Osteoblast (primary cell): ENCODE measurements at regions not wholly inside any gene's neighbourhood (a gene's known extent, or its start where the extent isn't known, plus 50 kb on each side); places are given as distances from the start of the nearest gene placed in this dataset.
A peak's percentile ranks its signal among the peaks of the same experiment; 100 is the strongest.

ENCODE experiments used
- DNase-seq: peaks from one replicate; pipeline ENCODE4 v3.0.0; 2011; ENCODE audit warnings: low spot score, mixed read lengths; ENCODE audit not compliant: insufficient read length; ENCODE audit errors: missing footprints
- H2AFZ ChIP-seq: 2 replicates; pipeline ENCODE4 v1.6.0; 2011; ENCODE audit warnings: mild to moderate bottlenecking, low read length
- H3K27ac ChIP-seq: 2 replicates; pipeline ENCODE4 v1.5.1; 2011; ENCODE audit warnings: mild to moderate bottlenecking, low read depth, low read length, moderate library complexity
- H3K27me3 ChIP-seq: 2 replicates; pipeline ENCODE4 v1.6.0; 2012; ENCODE audit warnings: mild to moderate bottlenecking, control low read depth, inconsistent platforms, low read length, moderate library complexity; ENCODE audit not compliant: insufficient read depth
- H3K36me3 ChIP-seq: 2 replicates; pipeline ENCODE4 v1.5.1; 2011; ENCODE audit warnings: mild to moderate bottlenecking, low read length, control low read depth, moderate library complexity; ENCODE audit not compliant: insufficient read depth
- H3K4me1 ChIP-seq: 2 replicates; pipeline ENCODE4 v1.5.1; 2011; ENCODE audit warnings: mild to moderate bottlenecking, low read length, control low read depth, moderate library complexity; ENCODE audit not compliant: insufficient read depth
- H3K4me2 ChIP-seq: 2 replicates; pipeline ENCODE4 v1.6.0; 2011; ENCODE audit warnings: mild to moderate bottlenecking, low read length; ENCODE audit not compliant: insufficient read depth
- H3K4me3 ChIP-seq: fragments of 200-600 bp; sonication (generic); 3 replicates; pipeline ENCODE4 v1.5.1; 2012; ENCODE audit warnings: mild to moderate bottlenecking, low read length, inconsistent platforms; ENCODE audit not compliant: insufficient read depth
- H3K79me2 ChIP-seq: 2 replicates; pipeline ENCODE4 v1.6.0; 2012; ENCODE audit warnings: mild to moderate bottlenecking, low read length, control low read depth, inconsistent platforms; ENCODE audit not compliant: insufficient read depth
- H3K9me3 ChIP-seq: 2 replicates; pipeline ENCODE4 v1.5.1; 2011; ENCODE audit warnings: low read depth, low read length, control low read depth
- H4K20me1 ChIP-seq: 2 replicates; pipeline ENCODE4 v1.6.0; 2012; ENCODE audit warnings: mild to moderate bottlenecking, low read length, control low read depth; ENCODE audit not compliant: insufficient read depth
- CTCF ChIP-seq: IDR thresholded peaks from 2 replicates; pipeline ENCODE4 v1.5.1; 2011; ENCODE audit warnings: mild to moderate bottlenecking, low read depth, low read length, moderate library complexity; ENCODE audit errors: extremely low read depth

GRCh38 chr6:97850458-97851212 is 567.6 kb upstream of the MMS22L start:
- Histone ChIP-seq H3K4me2 (peak overlapping the region; percentile 3), H3K9me3 (no peaks in the 10 kb centered on the region), H3K27ac (no peak overlapping the region), H2AFZ (no peak overlapping the region), H3K79me2 (no peaks in the 10 kb centered on the region), H3K4me1 (no peaks in the 10 kb centered on the region), H3K36me3 (no peaks in the 10 kb centered on the region), H3K27me3 (no peaks in the 10 kb centered on the region), H4K20me1 (no peaks in the 10 kb centered on the region), H3K4me3 (no peak overlapping the region)
- no peak for TF ChIP-seq CTCF
- no peak for DNase-seq

GRCh38 chr6:97863697-97864096 is 580.7 kb upstream of the MMS22L start:
- H3K4me3 ChIP-seq: no peak overlapping the region
- H3K4me1 ChIP-seq: no peaks in the 10 kb centered on the region
- H3K27me3 ChIP-seq: no peaks in the 10 kb centered on the region
- no peak overlapping the region for H3K27ac ChIP-seq
- H3K4me2 ChIP-seq: no peak overlapping the region
- no peaks in the 10 kb centered on the region for H3K36me3 ChIP-seq
- no peaks in the 10 kb centered on the region for H4K20me1 ChIP-seq
- no peaks in the 10 kb centered on the region for H3K9me3 ChIP-seq
- no peak overlapping the region for H2AFZ ChIP-seq
- DNase-seq: no peak
- TF ChIP-seq CTCF: no peak
- no peaks in the 10 kb centered on the region for H3K79me2 ChIP-seq

GRCh38 chr6:97864366-97864765 is 581.4 kb upstream of the MMS22L start:
- Histone ChIP-seq H3K4me2 (no peak overlapping the region), H3K36me3 (no peaks in the 10 kb centered on the region), H2AFZ (no peak overlapping the region), H3K4me3 (no peak overlapping the region), H3K27me3 (no peaks in the 10 kb centered on the region), H3K27ac (no peak overlapping the region), H4K20me1 (no peaks in the 10 kb centered on the region), H3K4me1 (no peaks in the 10 kb centered on the region), H3K79me2 (no peaks in the 10 kb centered on the region), H3K9me3 (no peaks in the 10 kb centered on the region)
- peak; percentile 3 for DNase-seq
- no peak for TF ChIP-seq CTCF

- no peak for TF ChIP-seq CTCF
- Histone ChIP-seq H4K20me1 (no peaks in the 10 kb centered on the region), H3K9me3 (no peaks in the 10 kb centered on the region), H3K4me1 (no peaks in the 10 kb centered on the region), H3K4me3 (no peak overlapping the region), H3K4me2 (no peak overlapping the region), H3K36me3 (no peaks in the 10 kb centered on the region), H3K79me2 (no peaks in the 10 kb centered on the region), H3K27me3 (no peaks in the 10 kb centered on the region), H2AFZ (no peak overlapping the region), H3K27ac (no peak overlapping the region)
- DNase-seq: no peak
These were observed 581.8 kb upstream of the MMS22L start for GRCh38 chr6:97864826-97865225.
